ENCODE measurements at regions not wholly inside any gene's neighbourhood (a gene's known extent, or its start where the extent isn't known, plus 50 kb on each side); places are given as distances from the start of the nearest gene placed in this dataset.

DNA sequence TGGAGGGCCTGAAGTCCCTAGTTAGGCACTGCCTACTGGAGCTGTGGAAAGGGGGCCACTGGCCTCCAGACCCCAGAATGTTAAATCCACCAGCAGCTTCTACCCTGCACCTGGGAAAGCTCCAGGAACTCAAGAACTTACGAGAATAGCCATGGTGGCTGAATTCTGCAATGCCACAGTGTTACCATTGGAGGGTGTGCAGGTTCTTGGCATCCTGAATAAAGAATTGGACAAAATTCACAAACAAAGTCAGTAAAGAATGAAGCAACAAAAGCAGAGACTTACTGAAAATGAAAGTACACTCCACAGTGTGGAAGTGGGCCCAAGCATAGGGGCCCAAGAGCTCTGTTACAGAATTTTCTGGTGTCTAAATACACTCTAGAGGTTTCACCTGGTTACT lies 107.0 kb downstream of the PRDM9 start:
- ATAC-seq (no peak), FAIRE-seq (no peak), DNase-seq (ENCODE audit: low spot score) (no peak)
- H4K20me1 ChIP-seq (ENCODE audit: insufficient read depth, low read length), result no peaks in the 10 kb centered on the region
- ChIA-PET CTCF (ENCODE audit: low intra/inter-chr PET ratio, low total read pairs) (no interaction called here), POLR2A (no interaction called here)
- H3K4me1 ChIP-seq (ENCODE audit: insufficient read depth, low read length), result no peaks in the 10 kb centered on the region
- peaks cover 33% of the 10 kb centered on the region for H3K9me3 ChIP-seq (ENCODE audit: low read length)
- intact Hi-C loops (cut with micrococcal nuclease; ENCODE audit: unreplicated experiment), result no loop called here
- no peak overlapping the region for H3K4me2 ChIP-seq (ENCODE audit: low read depth, low read length)
- no peaks in the 10 kb centered on the region for H3K79me2 ChIP-seq (ENCODE audit: insufficient read depth, low read length)
- no peak overlapping the region for H3K4me3 ChIP-seq (replicated peaks in 1 of 3; ENCODE audit: insufficient read depth in 1 of 3, low read depth in 2 of 3, low read length in 3 of 3)
- TF ChIP-seq AKAP8 (CRISPR knock-in tag; IDR thresholded peaks at IDR 0.05), result no peak
- TF ChIP-seq ZNF282 (IDR thresholded peaks at IDR 0.05; ENCODE audit: partially characterized antibody), result no peak
- TF ChIP-seq PHF21A (CRISPR knock-in tag; IDR thresholded peaks at IDR 0.05), result no peak
- no peak for TF ChIP-seq HOXA9 (CRISPR knock-in tag; IDR thresholded peaks at IDR 0.05; ENCODE audit: borderline replicate concordance)
- TF ChIP-seq, protein P1, sequence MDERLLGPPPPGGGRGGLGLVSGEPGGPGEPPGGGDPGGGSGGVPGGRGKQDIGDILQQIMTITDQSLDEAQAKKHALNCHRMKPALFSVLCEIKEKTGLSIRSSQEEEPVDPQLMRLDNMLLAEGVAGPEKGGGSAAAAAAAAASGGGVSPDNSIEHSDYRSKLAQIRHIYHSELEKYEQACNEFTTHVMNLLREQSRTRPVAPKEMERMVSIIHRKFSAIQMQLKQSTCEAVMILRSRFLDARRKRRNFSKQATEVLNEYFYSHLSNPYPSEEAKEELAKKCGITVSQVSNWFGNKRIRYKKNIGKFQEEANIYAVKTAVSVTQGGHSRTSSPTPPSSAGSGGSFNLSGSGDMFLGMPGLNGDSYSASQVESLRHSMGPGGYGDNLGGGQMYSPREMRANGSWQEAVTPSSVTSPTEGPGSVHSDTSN (CRISPR knock-in tag; IDR thresholded peaks at IDR 0.05), result no peak
- TF ChIP-seq, protein P2, sequence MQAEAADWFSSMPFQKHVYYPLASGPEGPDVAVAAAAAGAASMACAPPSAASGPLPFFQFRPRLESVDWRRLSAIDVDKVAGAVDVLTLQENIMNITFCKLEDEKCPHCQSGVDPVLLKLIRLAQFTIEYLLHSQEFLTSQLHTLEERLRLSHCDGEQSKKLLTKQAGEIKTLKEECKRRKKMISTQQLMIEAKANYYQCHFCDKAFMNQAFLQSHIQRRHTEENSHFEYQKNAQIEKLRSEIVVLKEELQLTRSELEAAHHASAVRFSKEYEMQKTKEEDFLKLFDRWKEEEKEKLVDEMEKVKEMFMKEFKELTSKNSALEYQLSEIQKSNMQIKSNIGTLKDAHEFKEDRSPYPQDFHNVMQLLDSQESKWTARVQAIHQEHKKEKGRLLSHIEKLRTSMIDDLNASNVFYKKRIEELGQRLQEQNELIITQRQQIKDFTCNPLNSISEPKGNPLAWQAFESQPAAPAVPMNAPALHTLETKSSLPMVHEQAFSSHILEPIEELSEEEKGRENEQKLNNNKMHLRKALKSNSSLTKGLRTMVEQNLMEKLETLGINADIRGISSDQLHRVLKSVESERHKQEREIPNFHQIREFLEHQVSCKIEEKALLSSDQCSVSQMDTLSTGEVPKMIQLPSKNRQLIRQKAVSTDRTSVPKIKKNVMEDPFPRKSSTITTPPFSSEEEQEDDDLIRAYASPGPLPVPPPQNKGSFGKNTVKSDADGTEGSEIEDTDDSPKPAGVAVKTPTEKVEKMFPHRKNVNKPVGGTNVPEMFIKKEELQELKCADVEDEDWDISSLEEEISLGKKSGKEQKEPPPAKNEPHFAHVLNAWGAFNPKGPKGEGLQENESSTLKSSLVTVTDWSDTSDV (CRISPR knock-in tag; IDR thresholded peaks at IDR 0.05), result no peak
- no peak for TF ChIP-seq SPEN (CRISPR knock-in tag; IDR thresholded peaks at IDR 0.05; ENCODE audit: low read depth)
- TF ChIP-seq HDAC2 (CRISPR knock-in tag; IDR thresholded peaks at IDR 0.05), result no peak
- TF ChIP-seq ZEB1 (IDR thresholded peaks at IDR 0.05; ENCODE audit: insufficient replicate concordance, low read depth), result no peak
- TF ChIP-seq, protein P3, sequence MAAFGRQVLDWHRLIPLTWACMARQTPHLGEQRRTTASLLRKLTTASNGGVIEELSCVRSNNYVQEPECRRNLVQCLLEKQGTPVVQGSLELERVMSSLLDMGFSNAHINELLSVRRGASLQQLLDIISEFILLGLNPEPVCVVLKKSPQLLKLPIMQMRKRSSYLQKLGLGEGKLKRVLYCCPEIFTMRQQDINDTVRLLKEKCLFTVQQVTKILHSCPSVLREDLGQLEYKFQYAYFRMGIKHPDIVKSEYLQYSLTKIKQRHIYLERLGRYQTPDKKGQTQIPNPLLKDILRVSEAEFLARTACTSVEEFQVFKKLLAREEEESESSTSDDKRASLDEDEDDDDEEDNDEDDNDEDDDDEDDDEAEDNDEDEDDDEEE (CRISPR knock-in tag; IDR thresholded peaks at IDR 0.05), result no peak
- TF ChIP-seq YY1 (IDR thresholded peaks at IDR 0.05; ENCODE audit: insufficient read depth, insufficient replicate concordance, low read depth, low read length), result no peak
- TF ChIP-seq, protein P4, sequence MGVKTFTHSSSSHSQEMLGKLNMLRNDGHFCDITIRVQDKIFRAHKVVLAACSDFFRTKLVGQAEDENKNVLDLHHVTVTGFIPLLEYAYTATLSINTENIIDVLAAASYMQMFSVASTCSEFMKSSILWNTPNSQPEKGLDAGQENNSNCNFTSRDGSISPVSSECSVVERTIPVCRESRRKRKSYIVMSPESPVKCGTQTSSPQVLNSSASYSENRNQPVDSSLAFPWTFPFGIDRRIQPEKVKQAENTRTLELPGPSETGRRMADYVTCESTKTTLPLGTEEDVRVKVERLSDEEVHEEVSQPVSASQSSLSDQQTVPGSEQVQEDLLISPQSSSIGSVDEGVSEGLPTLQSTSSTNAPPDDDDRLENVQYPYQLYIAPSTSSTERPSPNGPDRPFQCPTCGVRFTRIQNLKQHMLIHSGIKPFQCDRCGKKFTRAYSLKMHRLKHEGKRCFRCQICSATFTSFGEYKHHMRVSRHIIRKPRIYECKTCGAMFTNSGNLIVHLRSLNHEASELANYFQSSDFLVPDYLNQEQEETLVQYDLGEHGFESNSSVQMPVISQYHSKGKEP (CRISPR knock-in tag; IDR thresholded peaks at IDR 0.05), result no peak
- no peak overlapping the region for H3K9ac ChIP-seq (ENCODE audit: insufficient read depth, low read depth, low read length)
- no peak overlapping the region for H3K27ac ChIP-seq (ENCODE audit: extremely low read length, insufficient read depth, low read length)
- no peaks in the 10 kb centered on the region for H3K36me3 ChIP-seq (replicated peaks in 1 of 2; ENCODE audit: control insufficient read depth in 1 of 2, insufficient read depth in 2 of 2, low read length in 2 of 2)
- in situ Hi-C loops (cut with HindIII; ENCODE audit: extremely low pct_ligation_motif_present, low pct_unique_long_range_greater_than_20kb), result no loop called here
- 0% methylated on average over 1 of the region's 1 CpG for WGBS (ENCODE audit: low lambda C conversion rate)
- no peak overlapping the region for H2AFZ ChIP-seq (ENCODE audit: low read length)
- no peaks in the 10 kb centered on the region for H3K27me3 ChIP-seq (ENCODE audit: control insufficient read depth in 1 of 2, insufficient read depth in 2 of 2, low read length in 2 of 2)
- BruUV-seq (replicated peaks), result no TSS peak

Measured in HepG2 (cell line).